ENCODE measurements at regions not wholly inside any gene's neighbourhood (a gene's known extent, or its start where the extent isn't known, plus 50 kb on each side); places are given as distances from the start of the nearest gene placed in this dataset.

GRCh38 chr2:81839780-81840179 is 1535.2 kb upstream of the LRRTM1 start:
- H3K4me1 ChIP-seq (ENCODE audit: control insufficient read depth, insufficient read depth, low read length), result no peaks in the 10 kb centered on the region
- no peak overlapping the region for H3K27ac ChIP-seq (ENCODE audit: low read depth, low read length)
- H3K4me3 ChIP-seq (ENCODE audit: low read depth, low read length), result no peak overlapping the region
- H3K36me3 ChIP-seq (ENCODE audit: control insufficient read depth, insufficient read depth, low read length), result no peaks in the 10 kb centered on the region
- WGBS (ENCODE audit: insufficient coverage), result no CpG with 5 or more reads among the region's 2 CpGs
- no peaks in the 10 kb centered on the region for H3K9me3 ChIP-seq (ENCODE audit: control insufficient read depth, insufficient read depth, low read length)
- H3K27me3 ChIP-seq (ENCODE audit: control insufficient read depth, insufficient read depth, low read length), result no peaks in the 10 kb centered on the region
- no peak for DNase-seq (ENCODE audit: low read depth in 4 of 6, low spot score in 6 of 6)

- WGBS (ENCODE audit: insufficient coverage), result no CpG with 5 or more reads among the region's 2 CpGs
- Histone ChIP-seq H3K4me3 (ENCODE audit: low read depth, low read length) (no peak overlapping the region), H3K27ac (ENCODE audit: low read depth, low read length) (no peak overlapping the region)
These were observed 1530.9 kb upstream of the LRRTM1 start for GRCh38 chr2:81835321-81836000.

GRCh38 chr2:81786811-81787210 is 1482.3 kb upstream of the LRRTM1 start:
- H3K36me3 ChIP-seq (ENCODE audit: control insufficient read depth, insufficient read depth, low read length), result no peaks in the 10 kb centered on the region
- no CpG with 5 or more reads among the region's 3 CpGs for WGBS (ENCODE audit: insufficient coverage)
- no peaks in the 10 kb centered on the region for H3K9me3 ChIP-seq (ENCODE audit: control insufficient read depth, insufficient read depth, low read length)
- H3K27ac ChIP-seq (ENCODE audit: low read depth, low read length), result no peak overlapping the region
- H3K4me3 ChIP-seq (ENCODE audit: low read depth, low read length), result no peak overlapping the region
- no peaks in the 10 kb centered on the region for H3K27me3 ChIP-seq (ENCODE audit: control insufficient read depth, insufficient read depth, low read length)
- no peaks in the 10 kb centered on the region for H3K4me1 ChIP-seq (ENCODE audit: control insufficient read depth, insufficient read depth, low read length)
- peak in 1 of 6 donors; percentile 63 for DNase-seq (ENCODE audit: low read depth in 4 of 6, low spot score in 6 of 6)

More at GRCh38 chr2:81835321-81836000, 1530.9 kb upstream of the LRRTM1 start:
- Histone ChIP-seq H3K36me3 (ENCODE audit: control insufficient read depth, insufficient read depth, low read length) (no peaks in the 10 kb centered on the region), H3K9me3 (ENCODE audit: control insufficient read depth, insufficient read depth, low read length) (peaks cover 7% of the 10 kb centered on the region), H3K27me3 (ENCODE audit: control insufficient read depth, insufficient read depth, low read length) (no peaks in the 10 kb centered on the region), H3K4me1 (ENCODE audit: control insufficient read depth, insufficient read depth, low read length) (no peaks in the 10 kb centered on the region)
- DNase-seq (ENCODE audit: low read depth in 4 of 6, low spot score in 6 of 6), result no peak

GRCh38 chr2:81767187-81767912 is 1462.8 kb upstream of the LRRTM1 start:
- Histone ChIP-seq H3K9me3 (ENCODE audit: control insufficient read depth, insufficient read depth, low read length) (no peaks in the 10 kb centered on the region), H3K27ac (ENCODE audit: low read depth, low read length) (no peak overlapping the region), H3K36me3 (ENCODE audit: control insufficient read depth, insufficient read depth, low read length) (no peaks in the 10 kb centered on the region), H3K27me3 (ENCODE audit: control insufficient read depth, insufficient read depth, low read length) (no peaks in the 10 kb centered on the region), H3K4me1 (ENCODE audit: control insufficient read depth, insufficient read depth, low read length) (no peaks in the 10 kb centered on the region), H3K4me3 (ENCODE audit: low read depth, low read length) (no peak overlapping the region)
- DNase-seq (ENCODE audit: low read depth in 4 of 6, low spot score in 6 of 6), result peak in 1 of 6 donors; percentile 82
- WGBS (ENCODE audit: insufficient coverage), result 70% methylated on average over 2 of the region's 5 CpGs

- H3K27me3 ChIP-seq (ENCODE audit: control insufficient read depth, insufficient read depth, low read length), result no peaks in the 10 kb centered on the region
- H3K27ac ChIP-seq (ENCODE audit: low read depth, low read length), result no peak overlapping the region
- no peaks in the 10 kb centered on the region for H3K4me1 ChIP-seq (ENCODE audit: control insufficient read depth, insufficient read depth, low read length)
- no peak for DNase-seq (ENCODE audit: low read depth in 4 of 6, low spot score in 6 of 6)
- no peak overlapping the region for H3K4me3 ChIP-seq (ENCODE audit: low read depth, low read length)
- no CpG with 5 or more reads among the region's 2 CpGs for WGBS (ENCODE audit: insufficient coverage)
- no peaks in the 10 kb centered on the region for H3K9me3 ChIP-seq (ENCODE audit: control insufficient read depth, insufficient read depth, low read length)
- no peaks in the 10 kb centered on the region for H3K36me3 ChIP-seq (ENCODE audit: control insufficient read depth, insufficient read depth, low read length)
These were observed 1443.0 kb upstream of the LRRTM1 start for GRCh38 chr2:81747481-81748070.

GRCh38 chr2:81739966-81740365 is 1435.4 kb upstream of the LRRTM1 start:
- WGBS (ENCODE audit: insufficient coverage), result 100% methylated on average over 1 of the region's 6 CpGs
- H3K9me3 ChIP-seq (ENCODE audit: control insufficient read depth, insufficient read depth, low read length), result no peaks in the 10 kb centered on the region
- no peak for DNase-seq (ENCODE audit: low read depth in 4 of 6, low spot score in 6 of 6)

GRCh38 chr2:81734981-81735380 is 1430.4 kb upstream of the LRRTM1 start:
- Histone ChIP-seq H3K27me3 (ENCODE audit: control insufficient read depth, insufficient read depth, low read length) (no peaks in the 10 kb centered on the region), H3K9me3 (ENCODE audit: control insufficient read depth, insufficient read depth, low read length) (no peaks in the 10 kb centered on the region), H3K4me3 (ENCODE audit: low read depth, low read length) (no peak overlapping the region), H3K36me3 (ENCODE audit: control insufficient read depth, insufficient read depth, low read length) (no peaks in the 10 kb centered on the region), H3K27ac (ENCODE audit: low read depth, low read length) (no peak overlapping the region), H3K4me1 (ENCODE audit: control insufficient read depth, insufficient read depth, low read length) (no peaks in the 10 kb centered on the region)
- no peak for DNase-seq (ENCODE audit: low read depth in 4 of 6, low spot score in 6 of 6)
- no CpG with 5 or more reads among the region's 1 CpG for WGBS (ENCODE audit: insufficient coverage)

More at GRCh38 chr2:81739966-81740365, 1435.4 kb upstream of the LRRTM1 start:
- Histone ChIP-seq H3K4me3 (ENCODE audit: low read depth, low read length) (no peak overlapping the region), H3K36me3 (ENCODE audit: control insufficient read depth, insufficient read depth, low read length) (no peaks in the 10 kb centered on the region), H3K27ac (ENCODE audit: low read depth, low read length) (no peak overlapping the region), H3K27me3 (ENCODE audit: control insufficient read depth, insufficient read depth, low read length) (no peaks in the 10 kb centered on the region), H3K4me1 (ENCODE audit: control insufficient read depth, insufficient read depth, low read length) (no peaks in the 10 kb centered on the region)

GRCh38 chr2:81714817-81715216 is 1410.3 kb upstream of the LRRTM1 start:
- WGBS (ENCODE audit: insufficient coverage), result 83% methylated on average over 2 of the region's 2 CpGs
- H3K9me3 ChIP-seq (ENCODE audit: control insufficient read depth, insufficient read depth, low read length), result no peaks in the 10 kb centered on the region
- no peaks in the 10 kb centered on the region for H3K27me3 ChIP-seq (ENCODE audit: control insufficient read depth, insufficient read depth, low read length)
- H3K27ac ChIP-seq (ENCODE audit: low read depth, low read length), result no peak overlapping the region
- no peak for DNase-seq (ENCODE audit: low read depth in 4 of 6, low spot score in 6 of 6)
- H3K4me3 ChIP-seq (ENCODE audit: low read depth, low read length), result no peak overlapping the region
- H3K36me3 ChIP-seq (ENCODE audit: control insufficient read depth, insufficient read depth, low read length), result no peaks in the 10 kb centered on the region
- no peaks in the 10 kb centered on the region for H3K4me1 ChIP-seq (ENCODE audit: control insufficient read depth, insufficient read depth, low read length)

GRCh38 chr2:81706856-81707255 is 1402.3 kb upstream of the LRRTM1 start:
- Histone ChIP-seq H3K4me3 (ENCODE audit: low read depth, low read length) (no peak overlapping the region), H3K4me1 (ENCODE audit: control insufficient read depth, insufficient read depth, low read length) (no peaks in the 10 kb centered on the region), H3K36me3 (ENCODE audit: control insufficient read depth, insufficient read depth, low read length) (no peaks in the 10 kb centered on the region), H3K9me3 (ENCODE audit: control insufficient read depth, insufficient read depth, low read length) (no peaks in the 10 kb centered on the region), H3K27ac (ENCODE audit: low read depth, low read length) (no peak overlapping the region), H3K27me3 (ENCODE audit: control insufficient read depth, insufficient read depth, low read length) (no peaks in the 10 kb centered on the region)
- DNase-seq (ENCODE audit: low read depth in 4 of 6, low spot score in 6 of 6), result no peak
- 100% methylated on average over 1 of the region's 2 CpGs for WGBS (ENCODE audit: insufficient coverage)
